ENCODE measurements at regions not wholly inside any gene's neighbourhood (a gene's known extent, or its start where the extent isn't known, plus 50 kb on each side); places are given as distances from the start of the nearest gene placed in this dataset.

DNA sequence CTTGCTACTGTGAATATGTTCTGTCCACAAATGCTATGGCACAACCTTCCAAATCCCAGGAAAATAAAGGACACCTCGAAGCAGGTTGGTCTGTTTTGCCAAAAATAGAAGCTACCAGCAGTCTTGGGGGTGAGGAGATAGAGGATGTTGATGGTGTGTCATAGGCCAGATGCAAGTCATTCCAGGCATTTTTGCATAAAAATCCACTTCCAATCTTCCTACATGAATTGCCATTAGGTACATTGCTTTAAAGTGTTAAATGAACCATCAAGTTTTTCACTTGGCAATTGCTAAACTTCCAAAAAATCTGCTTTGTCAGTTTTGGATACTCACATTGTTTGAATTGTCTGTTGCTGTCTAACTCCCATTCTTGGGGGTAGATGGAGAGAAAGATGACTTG is 295.4 kb downstream of the MYCN start:
- TF ChIP-seq ZNF530 (tag by site-specific recombination; IDR thresholded peaks at IDR 0.05; ENCODE audit: low read depth) (no peak), ZNF558 (tag by site-specific recombination; IDR thresholded peaks at IDR 0.05) (no peak), ZNF670 (tag by site-specific recombination; IDR thresholded peaks at IDR 0.05; ENCODE audit: low read depth) (no peak), ZSCAN30 (tag by site-specific recombination; IDR thresholded peaks at IDR 0.05) (no peak), ZNF768 (tag by site-specific recombination; IDR thresholded peaks at IDR 0.05) (no peak), ZFP41 (tag by site-specific recombination; IDR thresholded peaks at IDR 0.05; ENCODE audit: borderline replicate concordance) (no peak)
- TF ChIP-seq, protein P1, sequence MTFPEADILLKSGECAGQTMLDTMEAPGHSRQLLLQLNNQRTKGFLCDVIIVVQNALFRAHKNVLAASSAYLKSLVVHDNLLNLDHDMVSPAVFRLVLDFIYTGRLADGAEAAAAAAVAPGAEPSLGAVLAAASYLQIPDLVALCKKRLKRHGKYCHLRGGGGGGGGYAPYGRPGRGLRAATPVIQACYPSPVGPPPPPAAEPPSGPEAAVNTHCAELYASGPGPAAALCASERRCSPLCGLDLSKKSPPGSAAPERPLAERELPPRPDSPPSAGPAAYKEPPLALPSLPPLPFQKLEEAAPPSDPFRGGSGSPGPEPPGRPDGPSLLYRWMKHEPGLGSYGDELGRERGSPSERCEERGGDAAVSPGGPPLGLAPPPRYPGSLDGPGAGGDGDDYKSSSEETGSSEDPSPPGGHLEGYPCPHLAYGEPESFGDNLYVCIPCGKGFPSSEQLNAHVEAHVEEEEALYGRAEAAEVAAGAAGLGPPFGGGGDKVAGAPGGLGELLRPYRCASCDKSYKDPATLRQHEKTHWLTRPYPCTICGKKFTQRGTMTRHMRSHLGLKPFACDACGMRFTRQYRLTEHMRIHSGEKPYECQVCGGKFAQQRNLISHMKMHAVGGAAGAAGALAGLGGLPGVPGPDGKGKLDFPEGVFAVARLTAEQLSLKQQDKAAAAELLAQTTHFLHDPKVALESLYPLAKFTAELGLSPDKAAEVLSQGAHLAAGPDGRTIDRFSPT (tag by site-specific recombination; IDR thresholded peaks at IDR 0.05) = no peak
- TF ChIP-seq, protein P2, sequence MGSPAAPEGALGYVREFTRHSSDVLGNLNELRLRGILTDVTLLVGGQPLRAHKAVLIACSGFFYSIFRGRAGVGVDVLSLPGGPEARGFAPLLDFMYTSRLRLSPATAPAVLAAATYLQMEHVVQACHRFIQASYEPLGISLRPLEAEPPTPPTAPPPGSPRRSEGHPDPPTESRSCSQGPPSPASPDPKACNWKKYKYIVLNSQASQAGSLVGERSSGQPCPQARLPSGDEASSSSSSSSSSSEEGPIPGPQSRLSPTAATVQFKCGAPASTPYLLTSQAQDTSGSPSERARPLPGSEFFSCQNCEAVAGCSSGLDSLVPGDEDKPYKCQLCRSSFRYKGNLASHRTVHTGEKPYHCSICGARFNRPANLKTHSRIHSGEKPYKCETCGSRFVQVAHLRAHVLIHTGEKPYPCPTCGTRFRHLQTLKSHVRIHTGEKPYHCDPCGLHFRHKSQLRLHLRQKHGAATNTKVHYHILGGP (tag by site-specific recombination; IDR thresholded peaks at IDR 0.05) = no peak
- TF ChIP-seq, protein P3, sequence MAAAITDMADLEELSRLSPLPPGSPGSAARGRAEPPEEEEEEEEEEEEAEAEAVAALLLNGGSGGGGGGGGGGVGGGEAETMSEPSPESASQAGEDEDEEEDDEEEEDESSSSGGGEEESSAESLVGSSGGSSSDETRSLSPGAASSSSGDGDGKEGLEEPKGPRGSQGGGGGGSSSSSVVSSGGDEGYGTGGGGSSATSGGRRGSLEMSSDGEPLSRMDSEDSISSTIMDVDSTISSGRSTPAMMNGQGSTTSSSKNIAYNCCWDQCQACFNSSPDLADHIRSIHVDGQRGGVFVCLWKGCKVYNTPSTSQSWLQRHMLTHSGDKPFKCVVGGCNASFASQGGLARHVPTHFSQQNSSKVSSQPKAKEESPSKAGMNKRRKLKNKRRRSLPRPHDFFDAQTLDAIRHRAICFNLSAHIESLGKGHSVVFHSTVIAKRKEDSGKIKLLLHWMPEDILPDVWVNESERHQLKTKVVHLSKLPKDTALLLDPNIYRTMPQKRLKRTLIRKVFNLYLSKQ (tag by site-specific recombination; IDR thresholded peaks at IDR 0.05; ENCODE audit: borderline replicate concordance) = no peak
- TF ChIP-seq, protein P4, sequence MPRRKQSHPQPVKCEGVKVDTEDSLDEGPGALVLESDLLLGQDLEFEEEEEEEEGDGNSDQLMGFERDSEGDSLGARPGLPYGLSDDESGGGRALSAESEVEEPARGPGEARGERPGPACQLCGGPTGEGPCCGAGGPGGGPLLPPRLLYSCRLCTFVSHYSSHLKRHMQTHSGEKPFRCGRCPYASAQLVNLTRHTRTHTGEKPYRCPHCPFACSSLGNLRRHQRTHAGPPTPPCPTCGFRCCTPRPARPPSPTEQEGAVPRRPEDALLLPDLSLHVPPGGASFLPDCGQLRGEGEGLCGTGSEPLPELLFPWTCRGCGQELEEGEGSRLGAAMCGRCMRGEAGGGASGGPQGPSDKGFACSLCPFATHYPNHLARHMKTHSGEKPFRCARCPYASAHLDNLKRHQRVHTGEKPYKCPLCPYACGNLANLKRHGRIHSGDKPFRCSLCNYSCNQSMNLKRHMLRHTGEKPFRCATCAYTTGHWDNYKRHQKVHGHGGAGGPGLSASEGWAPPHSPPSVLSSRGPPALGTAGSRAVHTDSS (tag by site-specific recombination; IDR thresholded peaks at IDR 0.05) = no peak
- TF ChIP-seq, protein P5, sequence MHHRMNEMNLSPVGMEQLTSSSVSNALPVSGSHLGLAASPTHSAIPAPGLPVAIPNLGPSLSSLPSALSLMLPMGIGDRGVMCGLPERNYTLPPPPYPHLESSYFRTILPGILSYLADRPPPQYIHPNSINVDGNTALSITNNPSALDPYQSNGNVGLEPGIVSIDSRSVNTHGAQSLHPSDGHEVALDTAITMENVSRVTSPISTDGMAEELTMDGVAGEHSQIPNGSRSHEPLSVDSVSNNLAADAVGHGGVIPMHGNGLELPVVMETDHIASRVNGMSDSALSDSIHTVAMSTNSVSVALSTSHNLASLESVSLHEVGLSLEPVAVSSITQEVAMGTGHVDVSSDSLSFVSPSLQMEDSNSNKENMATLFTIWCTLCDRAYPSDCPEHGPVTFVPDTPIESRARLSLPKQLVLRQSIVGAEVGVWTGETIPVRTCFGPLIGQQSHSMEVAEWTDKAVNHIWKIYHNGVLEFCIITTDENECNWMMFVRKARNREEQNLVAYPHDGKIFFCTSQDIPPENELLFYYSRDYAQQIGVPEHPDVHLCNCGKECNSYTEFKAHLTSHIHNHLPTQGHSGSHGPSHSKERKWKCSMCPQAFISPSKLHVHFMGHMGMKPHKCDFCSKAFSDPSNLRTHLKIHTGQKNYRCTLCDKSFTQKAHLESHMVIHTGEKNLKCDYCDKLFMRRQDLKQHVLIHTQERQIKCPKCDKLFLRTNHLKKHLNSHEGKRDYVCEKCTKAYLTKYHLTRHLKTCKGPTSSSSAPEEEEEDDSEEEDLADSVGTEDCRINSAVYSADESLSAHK (tag by site-specific recombination; IDR thresholded peaks at IDR 0.05) = no peak
- TF ChIP-seq, protein P6, sequence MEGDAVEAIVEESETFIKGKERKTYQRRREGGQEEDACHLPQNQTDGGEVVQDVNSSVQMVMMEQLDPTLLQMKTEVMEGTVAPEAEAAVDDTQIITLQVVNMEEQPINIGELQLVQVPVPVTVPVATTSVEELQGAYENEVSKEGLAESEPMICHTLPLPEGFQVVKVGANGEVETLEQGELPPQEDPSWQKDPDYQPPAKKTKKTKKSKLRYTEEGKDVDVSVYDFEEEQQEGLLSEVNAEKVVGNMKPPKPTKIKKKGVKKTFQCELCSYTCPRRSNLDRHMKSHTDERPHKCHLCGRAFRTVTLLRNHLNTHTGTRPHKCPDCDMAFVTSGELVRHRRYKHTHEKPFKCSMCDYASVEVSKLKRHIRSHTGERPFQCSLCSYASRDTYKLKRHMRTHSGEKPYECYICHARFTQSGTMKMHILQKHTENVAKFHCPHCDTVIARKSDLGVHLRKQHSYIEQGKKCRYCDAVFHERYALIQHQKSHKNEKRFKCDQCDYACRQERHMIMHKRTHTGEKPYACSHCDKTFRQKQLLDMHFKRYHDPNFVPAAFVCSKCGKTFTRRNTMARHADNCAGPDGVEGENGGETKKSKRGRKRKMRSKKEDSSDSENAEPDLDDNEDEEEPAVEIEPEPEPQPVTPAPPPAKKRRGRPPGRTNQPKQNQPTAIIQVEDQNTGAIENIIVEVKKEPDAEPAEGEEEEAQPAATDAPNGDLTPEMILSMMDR (tag by site-specific recombination; IDR thresholded peaks at IDR 0.05) = no peak
- TF ChIP-seq, protein P7, sequence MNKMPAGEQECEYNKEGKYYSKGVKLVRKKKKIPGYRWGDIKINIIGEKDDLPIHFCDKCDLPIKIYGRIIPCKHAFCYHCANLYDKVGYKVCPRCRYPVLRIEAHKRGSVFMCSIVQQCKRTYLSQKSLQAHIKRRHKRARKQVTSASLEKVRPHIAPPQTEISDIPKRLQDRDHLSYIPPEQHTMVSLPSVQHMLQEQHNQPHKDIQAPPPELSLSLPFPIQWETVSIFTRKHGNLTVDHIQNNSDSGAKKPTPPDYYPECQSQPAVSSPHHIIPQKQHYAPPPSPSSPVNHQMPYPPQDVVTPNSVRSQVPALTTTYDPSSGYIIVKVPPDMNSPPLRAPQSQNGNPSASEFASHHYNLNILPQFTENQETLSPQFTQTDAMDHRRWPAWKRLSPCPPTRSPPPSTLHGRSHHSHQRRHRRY (tag by site-specific recombination; IDR thresholded peaks at IDR 0.05) = no peak
- TF ChIP-seq, protein P8, sequence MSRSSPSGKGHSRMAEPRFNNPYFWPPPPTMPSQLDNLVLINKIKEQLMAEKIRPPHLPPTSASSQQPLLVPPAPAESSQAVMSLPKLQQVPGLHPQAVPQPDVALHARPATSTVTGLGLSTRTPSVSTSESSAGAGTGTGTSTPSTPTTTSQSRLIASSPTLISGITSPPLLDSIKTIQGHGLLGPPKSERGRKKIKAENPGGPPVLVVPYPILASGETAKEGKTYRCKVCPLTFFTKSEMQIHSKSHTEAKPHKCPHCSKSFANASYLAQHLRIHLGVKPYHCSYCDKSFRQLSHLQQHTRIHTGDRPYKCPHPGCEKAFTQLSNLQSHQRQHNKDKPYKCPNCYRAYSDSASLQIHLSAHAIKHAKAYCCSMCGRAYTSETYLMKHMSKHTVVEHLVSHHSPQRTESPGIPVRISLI (tag by site-specific recombination; IDR thresholded peaks at IDR 0.05) = no peak
